ENCODE measurements at regions not wholly inside any gene's neighbourhood (a gene's known extent, or its start where the extent isn't known, plus 50 kb on each side); places are given as distances from the start of the nearest gene placed in this dataset.
"Not testable (repeated sequence)": the region's sequence is repeated elsewhere in the genome, so short reads cannot be mapped to it uniquely, and the experiment has no call there.

GRCh38 chr3:174336784-174337183, 522.4 kb upstream of the NAALADL2 start:
- 67 to 82% (median 78%) methylated on average over 4 of the region's 4 CpGs for WGBS, 3 donors
- H3K27ac ChIP-seq (ENCODE audit: low read depth, low read length), result no peak overlapping the region

- WGBS, 3 donors, result 50 to 72% (median 55%) methylated on average over 4 of the region's 4 CpGs
- no peak overlapping the region for H3K27ac ChIP-seq (ENCODE audit: low read depth, low read length)
Observed at GRCh38 chr3:174337227-174337626, 521.9 kb upstream of the NAALADL2 start.

- WGBS, 3 donors, result 83 to 96% (median 90%) methylated on average over 3 of the region's 3 CpGs
- H3K27ac ChIP-seq (ENCODE audit: low read depth, low read length), result no peak overlapping the region
Observed at GRCh38 chr3:174340624-174341587, 518.2 kb upstream of the NAALADL2 start.

- WGBS, 3 donors, result 81 to 85% (median 81%) methylated on average over 2 of the region's 2 CpGs
Observed at GRCh38 chr3:174342171-174342570, 517.0 kb upstream of the NAALADL2 start.

GRCh38 chr3:174342941-174343501, 516.1 kb upstream of the NAALADL2 start:
- WGBS, 3 donors, result 51 to 69% (median 51%) methylated on average over 3 of the region's 3 CpGs

More at GRCh38 chr3:174342171-174342570, 517.0 kb upstream of the NAALADL2 start:
- H3K27ac ChIP-seq (ENCODE audit: low read depth, low read length), result no peak overlapping the region

GRCh38 chr3:174346141-174346540, 513.0 kb upstream of the NAALADL2 start:
- H3K27ac ChIP-seq (ENCODE audit: low read depth, low read length), result no peak overlapping the region
- WGBS, 3 donors, result 90 to 91% (median 90%) methylated on average over 2 of the region's 2 CpGs

More at GRCh38 chr3:174342941-174343501, 516.1 kb upstream of the NAALADL2 start:
- no peak overlapping the region for H3K27ac ChIP-seq (ENCODE audit: low read depth, low read length)

- 54 to 81% (median 66%) methylated on average over 1 of the region's 1 CpG for WGBS, 3 donors
Observed at GRCh38 chr3:174346571-174346970, 512.6 kb upstream of the NAALADL2 start.

GRCh38 chr3:174347474-174348138, 511.5 kb upstream of the NAALADL2 start:
- no peak overlapping the region for H3K27ac ChIP-seq (ENCODE audit: low read depth, low read length)
- WGBS, 3 donors, result 91 to 100% (median 93%) methylated on average over 2 of the region's 2 CpGs

More at GRCh38 chr3:174346571-174346970, 512.6 kb upstream of the NAALADL2 start:
- no peak overlapping the region for H3K27ac ChIP-seq (ENCODE audit: low read depth, low read length)

- no peak overlapping the region for H3K27ac ChIP-seq (ENCODE audit: low read depth, low read length)
Observed at GRCh38 chr3:174352227-174352626, 506.9 kb upstream of the NAALADL2 start.

GRCh38 chr3:174355505-174355904, 503.6 kb upstream of the NAALADL2 start:
- WGBS, 3 donors, result 19 to 30% (median 22%) methylated on average over 1 of the region's 1 CpG
- H3K27ac ChIP-seq (ENCODE audit: low read depth, low read length), result no peak overlapping the region

GRCh38 chr3:174356596-174356995, 502.5 kb upstream of the NAALADL2 start:
- WGBS, 3 donors, result 80 to 85% (median 81%) methylated on average over 1 of the region's 1 CpG
- no peak overlapping the region for H3K27ac ChIP-seq (ENCODE audit: low read depth, low read length)

GRCh38 chr3:174358252-174358651, 500.9 kb upstream of the NAALADL2 start:
- H3K27ac ChIP-seq (ENCODE audit: low read depth, low read length), result no peak overlapping the region
- 78 to 91% (median 85%) methylated on average over 1 of the region's 1 CpG for WGBS, 3 donors

GRCh38 chr3:174362556-174362955, 496.6 kb upstream of the NAALADL2 start:
- H3K27ac ChIP-seq (ENCODE audit: low read depth, low read length), result no peak overlapping the region
- 80 to 91% (median 89%) methylated on average over 3 of the region's 3 CpGs for WGBS, 3 donors

GRCh38 chr3:174363256-174363655, 495.9 kb upstream of the NAALADL2 start:
- no peak overlapping the region for H3K27ac ChIP-seq (ENCODE audit: low read depth, low read length)
- 43 to 49% (median 48%) methylated on average over 3 of the region's 3 CpGs for WGBS, 3 donors

GRCh38 chr3:174365796-174366195, 493.3 kb upstream of the NAALADL2 start:
- no peak overlapping the region for H3K27ac ChIP-seq (ENCODE audit: low read depth, low read length)
- WGBS, 3 donors, result 83 to 95% (median 87%) methylated on average over 1 of the region's 1 CpG

GRCh38 chr3:174366904-174367303, 492.2 kb upstream of the NAALADL2 start:
- H3K27ac ChIP-seq (ENCODE audit: low read depth, low read length), result not testable (repeated sequence)
- WGBS, 3 donors, result 77 to 84% (median 82%) methylated on average over 5 of the region's 5 CpGs

- H3K27ac ChIP-seq (ENCODE audit: low read depth, low read length), result no peak overlapping the region
Observed at GRCh38 chr3:174376346-174376745, 482.8 kb upstream of the NAALADL2 start.

GRCh38 chr3:174377096-174377495, 482.0 kb upstream of the NAALADL2 start:
- no peak overlapping the region for H3K27ac ChIP-seq (ENCODE audit: low read depth, low read length)
- 96 to 98% (median 96%) methylated on average over 32 of the region's 32 CpGs for WGBS, 3 donors

- WGBS, 3 donors, result 93 to 97% (median 96%) methylated on average over 13 of the region's 13 CpGs
- no peak overlapping the region for H3K27ac ChIP-seq (ENCODE audit: low read depth, low read length)
Observed at GRCh38 chr3:174377684-174378083, 481.4 kb upstream of the NAALADL2 start.

All from adipose tissue (tissue), 3 donors.